GM21447 (cell line): ENCODE measurements at regions not wholly inside any gene's neighbourhood (a gene's known extent, or its start where the extent isn't known, plus 50 kb on each side); places are given as distances from the start of the nearest gene placed in this dataset.

Source experiments
- ATAC-seq: cut with Tn5 transposase; IDR thresholded peaks from one replicate; pipeline ENCODE4 v1.9.1; 2021; ENCODE audit not compliant: unreplicated experiment

GRCh38 chr13:90531744-90532143 lies 815.7 kb upstream of the MIR17HG start:
- ATAC-seq = no peak

- no peak for ATAC-seq
Observed at GRCh38 chr13:90532861-90533492, 814.5 kb upstream of the MIR17HG start.

- ATAC-seq = no peak
Observed at GRCh38 chr13:90533866-90534265, 813.6 kb upstream of the MIR17HG start.

- ATAC-seq = no peak
Observed at GRCh38 chr13:90534617-90535370, 812.7 kb upstream of the MIR17HG start.

- no peak for ATAC-seq
Observed at GRCh38 chr13:90535421-90535820, 812.1 kb upstream of the MIR17HG start.

- no peak for ATAC-seq
Observed at GRCh38 chr13:90538063-90538462, 809.4 kb upstream of the MIR17HG start.

- ATAC-seq = no peak
Observed at GRCh38 chr13:90541346-90541745, 806.1 kb upstream of the MIR17HG start.

GRCh38 chr13:90542959-90543505 lies 804.5 kb upstream of the MIR17HG start:
- ATAC-seq = no peak

GRCh38 chr13:90545070-90545840 lies 802.2 kb upstream of the MIR17HG start:
- ATAC-seq = no peak

- ATAC-seq = no peak
Observed at GRCh38 chr13:90547272-90547790, 800.2 kb upstream of the MIR17HG start.

- ATAC-seq = no peak
Observed at GRCh38 chr13:90551253-90551652, 796.2 kb upstream of the MIR17HG start.

- no peak for ATAC-seq
Observed at GRCh38 chr13:90552702-90553101, 794.8 kb upstream of the MIR17HG start.

- ATAC-seq = no peak
Observed at GRCh38 chr13:90553159-90553558, 794.3 kb upstream of the MIR17HG start.

- ATAC-seq = no peak
Observed at GRCh38 chr13:90557626-90558025, 789.9 kb upstream of the MIR17HG start.

GRCh38 chr13:90562443-90562842 lies 785.0 kb upstream of the MIR17HG start:
- no peak for ATAC-seq

GRCh38 chr13:90564096-90564495 lies 783.4 kb upstream of the MIR17HG start:
- no peak for ATAC-seq

GRCh38 chr13:90564566-90564965 lies 782.9 kb upstream of the MIR17HG start:
- ATAC-seq = no peak

- peak; percentile 51 for ATAC-seq
Observed at GRCh38 chr13:90565985-90566713, 781.3 kb upstream of the MIR17HG start.

- ATAC-seq = no peak
Observed at GRCh38 chr13:90568165-90568564, 779.3 kb upstream of the MIR17HG start.

- ATAC-seq = no peak
Observed at GRCh38 chr13:90576067-90576466, 771.4 kb upstream of the MIR17HG start.

- ATAC-seq = no peak
Observed at GRCh38 chr13:90577726-90578125, 769.8 kb upstream of the MIR17HG start.
